HepG2 (cell line): ENCODE measurements at regions not wholly inside any gene's neighbourhood (a gene's known extent, or its start where the extent isn't known, plus 50 kb on each side); places are given as distances from the start of the nearest gene placed in this dataset.
A peak's percentile ranks its signal among the peaks of the same experiment; 100 is the strongest.

ENCODE experiments used
- ADNP ChIP-seq: sonication (generic); formaldehyde crosslinking; IDR thresholded peaks from 2 replicates; pipeline ENCODE4 v1.4.0; 2020; ENCODE audit warnings: missing genetic modification reagents
- AHR ChIP-seq: IDR thresholded peaks from 2 replicates; pipeline ENCODE4 v1.6.1; 2018; ENCODE audit warnings: missing genetic modification reagents, missing compliant biosample characterization
- ATAD3A ChIP-seq: sonication (generic); formaldehyde crosslinking; IDR thresholded peaks from 2 replicates; pipeline ENCODE4 v1.4.0; 2020; ENCODE audit warnings: missing genetic modification reagents
- DZIP1 ChIP-seq: sonication (generic); formaldehyde crosslinking; IDR thresholded peaks from 2 replicates; pipeline ENCODE4 v1.5.0; 2020; ENCODE audit warnings: mild to moderate bottlenecking, missing genetic modification reagents
- FOXK1 ChIP-seq: sonication (generic); formaldehyde crosslinking; IDR thresholded peaks from 2 replicates; pipeline ENCODE4 v1.4.0; 2020; ENCODE audit warnings: low read depth, missing genetic modification reagents, borderline replicate concordance
- HDAC2 ChIP-seq: sonication (generic); formaldehyde crosslinking; IDR thresholded peaks from 2 replicates; pipeline ENCODE4 v1.4.0; 2020; ENCODE audit warnings: missing genetic modification reagents
- HDAC6 ChIP-seq: fragments of 200-600 bp; sonication (generic); IDR thresholded peaks from 2 replicates; pipeline ENCODE4 v1.7.0; 2017; ENCODE audit warnings: mild to moderate bottlenecking, antibody characterized with exemption, low read length, low read depth
- NCOA1 ChIP-seq: sonication (generic); formaldehyde crosslinking; IDR thresholded peaks from 2 replicates; pipeline ENCODE4 v1.9.0; 2021; ENCODE audit warnings: missing genetic modification reagents
- NFE2 ChIP-seq: sonication (generic); formaldehyde crosslinking; IDR thresholded peaks from 2 replicates; pipeline ENCODE4 v1.4.0; 2020; ENCODE audit warnings: missing genetic modification reagents
- NFRKB ChIP-seq: fragments of 450-650 bp; IDR thresholded peaks from 2 replicates; pipeline ENCODE4 v1.6.1; 2017
- NR2F1 ChIP-seq, 2 experiments: fragments of 450-650 bp in 1 of 2; formaldehyde crosslinking in 1 of 2; IDR thresholded peaks; 2 replicates each; pipeline versions ENCODE4 v1.5.0 to v1.6.1; 2016 to 2020; ENCODE audit warnings: mild to moderate bottlenecking in 1 of 2, missing compliant biosample characterization in 1 of 2, missing genetic modification reagents in 1 of 2, moderate library complexity in 1 of 2
- PPARG ChIP-seq: conservative IDR thresholded peaks from 2 replicates; pipeline ENCODE4 v1.6.1; 2016; ENCODE audit warnings: missing biosample characterization, missing genetic modification reagents
- TBL1XR1 ChIP-seq: fragments of 150-350 bp; IDR thresholded peaks from 2 replicates; pipeline ENCODE4 v1.6.1; 2014; ENCODE audit warnings: borderline replicate concordance, low read length; ENCODE audit not compliant: partially characterized antibody
- TBP ChIP-seq: sonication (generic); formaldehyde crosslinking; IDR thresholded peaks from 2 replicates; pipeline ENCODE4 v1.5.0; 2020; ENCODE audit warnings: missing genetic modification reagents
- TEAD2 ChIP-seq: sonication (generic); formaldehyde crosslinking; IDR thresholded peaks from 2 replicates; pipeline ENCODE4 v1.9.0; 2021; ENCODE audit warnings: missing genetic modification reagents
- ZNF619 ChIP-seq: sonication (generic); formaldehyde crosslinking; IDR thresholded peaks from 2 replicates; pipeline ENCODE4 v1.4.0; 2020; ENCODE audit warnings: mild to moderate bottlenecking, missing genetic modification reagents
- ZNF776 ChIP-seq: sonication (generic); formaldehyde crosslinking; IDR thresholded peaks from 2 replicates; pipeline ENCODE4 v1.4.0; 2020; ENCODE audit warnings: mild to moderate bottlenecking, missing genetic modification reagents
- ZNF777 ChIP-seq: sonication (generic); formaldehyde crosslinking; IDR thresholded peaks from 2 replicates; pipeline ENCODE4 v1.4.0; 2020; ENCODE audit warnings: missing genetic modification reagents
- TF ChIP-seq, protein P1 (sequence below): sonication (generic); formaldehyde crosslinking; conservative IDR thresholded peaks from 2 replicates; pipeline ENCODE4 v1.4.0; 2020; ENCODE audit warnings: missing genetic modification reagents
- TF ChIP-seq, protein P2 (sequence below): sonication (generic); formaldehyde crosslinking; IDR thresholded peaks from 2 replicates; pipeline ENCODE4 v1.4.0; 2020; ENCODE audit warnings: mild to moderate bottlenecking, missing genetic modification reagents
- TF ChIP-seq, protein P3 (sequence below), 2 experiments: fragments of 450-650 bp in 1 of 2; sonication (generic) in 1 of 2; formaldehyde crosslinking; IDR thresholded peaks; 2 replicates each; pipeline versions ENCODE4 v1.5.0 to v1.8.0; 2020 to 2022; ENCODE audit warnings: mild to moderate bottlenecking in 1 of 2, missing genetic modification reagents in 1 of 2
- TF ChIP-seq, protein P4 (sequence below): sonication (generic); formaldehyde crosslinking; IDR thresholded peaks from 2 replicates; pipeline ENCODE4 v1.4.0; 2020; ENCODE audit warnings: missing genetic modification reagents, mild to moderate bottlenecking, borderline replicate concordance

- TF ChIP-seq, protein P1, sequence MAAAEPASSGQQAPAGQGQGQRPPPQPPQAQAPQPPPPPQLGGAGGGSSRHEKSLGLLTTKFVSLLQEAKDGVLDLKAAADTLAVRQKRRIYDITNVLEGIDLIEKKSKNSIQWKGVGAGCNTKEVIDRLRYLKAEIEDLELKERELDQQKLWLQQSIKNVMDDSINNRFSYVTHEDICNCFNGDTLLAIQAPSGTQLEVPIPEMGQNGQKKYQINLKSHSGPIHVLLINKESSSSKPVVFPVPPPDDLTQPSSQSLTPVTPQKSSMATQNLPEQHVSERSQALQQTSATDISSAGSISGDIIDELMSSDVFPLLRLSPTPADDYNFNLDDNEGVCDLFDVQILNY: no peak
- TF ChIP-seq HDAC6 (no peak), ZNF777 (CRISPR knock-in tag) (no peak), AHR (CRISPR knock-in tag) (no peak), TEAD2 (CRISPR knock-in tag) (no peak), NCOA1 (no peak), FOXK1 (CRISPR knock-in tag) (no peak), TBP (no peak), ZNF776 (no peak), NR2F1 (CRISPR knock-in tag; IDR thresholded peaks at IDR 0.05) (no peak), NFRKB (no peak), TBL1XR1 (no peak), NFE2 (CRISPR knock-in tag) (no peak), ADNP (CRISPR knock-in tag) (no peak), DZIP1 (CRISPR knock-in tag) (no peak), ZNF619 (CRISPR knock-in tag) (no peak), ATAD3A (CRISPR knock-in tag) (no peak), PPARG (no peak), HDAC2 (CRISPR knock-in tag) (0 out of 2 replicates have a peak, but pooled peaks have one; percentile 14)
- TF ChIP-seq, protein P2, sequence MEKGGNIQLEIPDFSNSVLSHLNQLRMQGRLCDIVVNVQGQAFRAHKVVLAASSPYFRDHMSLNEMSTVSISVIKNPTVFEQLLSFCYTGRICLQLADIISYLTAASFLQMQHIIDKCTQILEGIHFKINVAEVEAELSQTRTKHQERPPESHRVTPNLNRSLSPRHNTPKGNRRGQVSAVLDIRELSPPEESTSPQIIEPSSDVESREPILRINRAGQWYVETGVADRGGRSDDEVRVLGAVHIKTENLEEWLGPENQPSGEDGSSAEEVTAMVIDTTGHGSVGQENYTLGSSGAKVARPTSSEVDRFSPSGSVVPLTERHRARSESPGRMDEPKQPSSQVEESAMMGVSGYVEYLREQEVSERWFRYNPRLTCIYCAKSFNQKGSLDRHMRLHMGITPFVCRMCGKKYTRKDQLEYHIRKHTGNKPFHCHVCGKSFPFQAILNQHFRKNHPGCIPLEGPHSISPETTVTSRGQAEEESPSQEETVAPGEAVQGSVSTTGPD (CRISPR knock-in tag): no peak
- TF ChIP-seq, protein P3, sequence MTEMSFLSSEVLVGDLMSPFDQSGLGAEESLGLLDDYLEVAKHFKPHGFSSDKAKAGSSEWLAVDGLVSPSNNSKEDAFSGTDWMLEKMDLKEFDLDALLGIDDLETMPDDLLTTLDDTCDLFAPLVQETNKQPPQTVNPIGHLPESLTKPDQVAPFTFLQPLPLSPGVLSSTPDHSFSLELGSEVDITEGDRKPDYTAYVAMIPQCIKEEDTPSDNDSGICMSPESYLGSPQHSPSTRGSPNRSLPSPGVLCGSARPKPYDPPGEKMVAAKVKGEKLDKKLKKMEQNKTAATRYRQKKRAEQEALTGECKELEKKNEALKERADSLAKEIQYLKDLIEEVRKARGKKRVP (CRISPR knock-in tag; IDR thresholded peaks at IDR 0.05): 0 out of 4 replicates have a peak, but pooled peaks of 1 of the 2 experiments have one; percentile 34
- TF ChIP-seq, protein P4, sequence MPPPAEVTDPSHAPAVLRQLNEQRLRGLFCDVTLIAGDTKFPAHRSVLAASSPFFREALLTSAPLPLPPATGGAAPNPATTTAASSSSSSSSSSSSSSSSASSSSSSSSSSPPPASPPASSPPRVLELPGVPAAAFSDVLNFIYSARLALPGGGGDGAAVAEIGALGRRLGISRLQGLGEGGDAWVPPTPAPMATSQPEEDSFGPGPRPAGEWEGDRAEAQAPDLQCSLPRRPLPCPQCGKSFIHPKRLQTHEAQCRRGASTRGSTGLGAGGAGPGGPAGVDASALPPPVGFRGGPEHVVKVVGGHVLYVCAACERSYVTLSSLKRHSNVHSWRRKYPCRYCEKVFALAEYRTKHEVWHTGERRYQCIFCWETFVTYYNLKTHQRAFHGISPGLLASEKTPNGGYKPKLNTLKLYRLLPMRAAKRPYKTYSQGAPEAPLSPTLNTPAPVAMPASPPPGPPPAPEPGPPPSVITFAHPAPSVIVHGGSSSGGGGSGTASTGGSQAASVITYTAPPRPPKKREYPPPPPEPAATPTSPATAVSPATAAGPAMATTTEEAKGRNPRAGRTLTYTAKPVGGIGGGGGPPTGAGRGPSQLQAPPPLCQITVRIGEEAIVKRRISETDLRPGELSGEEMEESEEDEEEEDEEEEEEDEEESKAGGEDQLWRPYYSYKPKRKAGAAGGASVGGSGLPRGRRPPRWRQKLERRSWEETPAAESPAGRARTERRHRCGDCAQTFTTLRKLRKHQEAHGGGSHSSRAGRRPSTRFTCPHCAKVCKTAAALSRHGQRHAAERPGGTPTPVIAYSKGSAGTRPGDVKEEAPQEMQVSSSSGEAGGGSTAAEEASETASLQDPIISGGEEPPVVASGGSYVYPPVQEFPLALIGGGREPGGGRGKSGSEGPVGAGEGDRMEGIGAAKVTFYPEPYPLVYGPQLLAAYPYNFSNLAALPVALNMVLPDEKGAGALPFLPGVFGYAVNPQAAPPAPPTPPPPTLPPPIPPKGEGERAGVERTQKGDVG: no peak
These were observed 185.5 kb upstream of the KLF14 start (continued) for GRCh38 chr7:130919316-130920103.
